Esophagus squamous epithelium (tissue), 4 donors: ENCODE measurements at regions not wholly inside any gene's neighbourhood (a gene's known extent, or its start where the extent isn't known, plus 50 kb on each side); places are given as distances from the start of the nearest gene placed in this dataset.

Source experiments
- POLR2A ChIP-seq, 4 donors: fragments of 450-650 bp; IDR thresholded peaks; one replicate each; pipeline ENCODE4 v1.6.1; 2017; ENCODE audit warnings: antibody characterized with exemption in 4 of 4, mild to moderate bottlenecking in 4 of 4, moderate library complexity in 3 of 4
- TF ChIP-seq, protein P1 (sequence below), 6 experiments: fragments of 450-650 bp in 4 of 6; fragments of 200-600 bp in 2 of 6; sonication (generic) in 2 of 6; IDR thresholded peaks; one replicate each; pipeline ENCODE4 v1.5.1; 2016 to 2019; ENCODE audit warnings: antibody characterized with exemption in 6 of 6, mild to moderate bottlenecking in 4 of 6, moderate library complexity in 4 of 6

DNA sequence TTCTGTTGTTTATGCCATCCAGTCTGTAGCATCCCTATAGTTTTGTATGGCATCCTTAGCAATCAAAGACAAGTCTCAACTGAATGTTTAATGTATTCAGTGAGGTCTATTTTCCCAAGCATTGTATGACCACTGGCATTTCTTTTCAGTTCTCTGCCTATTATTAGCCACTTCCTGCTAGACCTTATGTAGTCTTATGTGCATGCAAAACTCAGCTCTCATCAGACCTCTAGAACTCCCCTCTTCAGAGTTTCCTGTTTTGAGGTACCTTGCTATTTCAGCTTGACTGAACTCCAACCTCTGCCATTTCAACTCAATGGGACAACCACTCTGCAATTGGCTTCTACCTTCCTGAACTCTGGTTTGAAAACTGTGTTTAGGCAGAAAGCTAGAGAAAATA, 113.2 kb downstream of the SLC25A46 start:
- TF ChIP-seq, protein P1, sequence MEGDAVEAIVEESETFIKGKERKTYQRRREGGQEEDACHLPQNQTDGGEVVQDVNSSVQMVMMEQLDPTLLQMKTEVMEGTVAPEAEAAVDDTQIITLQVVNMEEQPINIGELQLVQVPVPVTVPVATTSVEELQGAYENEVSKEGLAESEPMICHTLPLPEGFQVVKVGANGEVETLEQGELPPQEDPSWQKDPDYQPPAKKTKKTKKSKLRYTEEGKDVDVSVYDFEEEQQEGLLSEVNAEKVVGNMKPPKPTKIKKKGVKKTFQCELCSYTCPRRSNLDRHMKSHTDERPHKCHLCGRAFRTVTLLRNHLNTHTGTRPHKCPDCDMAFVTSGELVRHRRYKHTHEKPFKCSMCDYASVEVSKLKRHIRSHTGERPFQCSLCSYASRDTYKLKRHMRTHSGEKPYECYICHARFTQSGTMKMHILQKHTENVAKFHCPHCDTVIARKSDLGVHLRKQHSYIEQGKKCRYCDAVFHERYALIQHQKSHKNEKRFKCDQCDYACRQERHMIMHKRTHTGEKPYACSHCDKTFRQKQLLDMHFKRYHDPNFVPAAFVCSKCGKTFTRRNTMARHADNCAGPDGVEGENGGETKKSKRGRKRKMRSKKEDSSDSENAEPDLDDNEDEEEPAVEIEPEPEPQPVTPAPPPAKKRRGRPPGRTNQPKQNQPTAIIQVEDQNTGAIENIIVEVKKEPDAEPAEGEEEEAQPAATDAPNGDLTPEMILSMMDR (IDR thresholded peaks at IDR 0.05): no peak
- no peak for TF ChIP-seq POLR2A (IDR thresholded peaks at IDR 0.05)
